ENCODE measurements at regions not wholly inside any gene's neighbourhood (a gene's known extent, or its start where the extent isn't known, plus 50 kb on each side); places are given as distances from the start of the nearest gene placed in this dataset.

DNA sequence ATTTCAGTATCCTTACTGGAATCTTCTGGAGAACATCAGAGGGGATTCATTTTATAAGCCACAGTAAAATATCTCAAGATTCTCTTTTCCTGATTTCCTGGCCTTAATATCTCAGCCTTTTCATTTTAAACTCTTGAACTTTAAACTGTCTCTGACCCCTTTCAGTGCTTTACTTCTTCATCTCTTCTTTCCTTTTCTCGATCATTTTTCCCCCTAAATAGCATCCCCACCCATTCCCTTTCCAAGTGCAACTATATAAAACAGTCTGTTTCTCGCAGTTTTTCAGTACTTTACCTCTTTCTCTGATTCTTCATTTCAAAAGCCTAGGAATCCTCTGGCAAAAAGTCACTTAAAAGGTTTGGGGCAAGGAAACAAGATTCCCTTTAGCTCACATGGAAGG is 80.5 kb downstream of the PALM2AKAP2 start:
- ChIA-PET POLR2A (no interaction called here), RAD21 (ENCODE audit: unreplicated experiment) (no interaction called here), SMC1A (ENCODE audit: uncharacterized antibody, unreplicated experiment) (interaction anchor here (1.1 kb wide), 1 partner anchor 356 kb away, joined by 4 read pairs; no protein-coding TSS in a partner anchor), CTCF (interaction anchor here (2.6 kb wide), 1 partner anchor 43 kb away, joined by 13 read pairs; no protein-coding TSS in a partner anchor)
- Histone ChIP-seq H3K4me2 (ENCODE audit: control insufficient read depth, insufficient read depth) (no peak overlapping the region), H3K36me3 (ENCODE audit: control insufficient read depth in 2 of 2, insufficient read depth in 2 of 2, low read length in 1 of 2) (no peaks in the 10 kb centered on the region), H3K4me1 (ENCODE audit: control insufficient read depth, insufficient read depth, low read length) (no peaks in the 10 kb centered on the region), H2AFZ (ENCODE audit: control insufficient read depth, low read depth, low read length) (no peak overlapping the region), H3K79me2 (ENCODE audit: control insufficient read depth, insufficient read depth, low read length) (no peaks in the 10 kb centered on the region), H3K9ac (ENCODE audit: control insufficient read depth, insufficient read depth, low read length) (no peak overlapping the region), H4K20me1 (ENCODE audit: control insufficient read depth, insufficient read depth) (no peaks in the 10 kb centered on the region), H3K27me3 (replicated peaks in 1 of 2; ENCODE audit: control insufficient read depth in 2 of 2, insufficient read depth in 2 of 2, low read length in 1 of 2) (peaks cover 3% of the 10 kb centered on the region in 2 experiments), H3K9me3 (replicated peaks; ENCODE audit: control insufficient read depth, insufficient read depth, low read length) (no peaks in the 10 kb centered on the region), H3K4me3 (no peak overlapping the region), H3K27ac (ENCODE audit: control insufficient read depth, insufficient read depth) (no peak overlapping the region)
- intact Hi-C loops (cut with micrococcal nuclease; ENCODE audit: unreplicated experiment), result no loop called here
- in situ Hi-C loops (cut with MboI), result no loop called here
- WGBS (ENCODE audit: insufficient coverage, insufficient replicate concordance, low lambda C conversion rate, missing lambda C conversion rate), result 33% methylated on average over 2 of the region's 2 CpGs
- no TSS peak for BruUV-seq (replicated peaks)
- DNase-seq (ENCODE audit: low read depth, low spot score) (no peak), ATAC-seq (no peak), FAIRE-seq (no peak)
- TF ChIP-seq, protein P1, sequence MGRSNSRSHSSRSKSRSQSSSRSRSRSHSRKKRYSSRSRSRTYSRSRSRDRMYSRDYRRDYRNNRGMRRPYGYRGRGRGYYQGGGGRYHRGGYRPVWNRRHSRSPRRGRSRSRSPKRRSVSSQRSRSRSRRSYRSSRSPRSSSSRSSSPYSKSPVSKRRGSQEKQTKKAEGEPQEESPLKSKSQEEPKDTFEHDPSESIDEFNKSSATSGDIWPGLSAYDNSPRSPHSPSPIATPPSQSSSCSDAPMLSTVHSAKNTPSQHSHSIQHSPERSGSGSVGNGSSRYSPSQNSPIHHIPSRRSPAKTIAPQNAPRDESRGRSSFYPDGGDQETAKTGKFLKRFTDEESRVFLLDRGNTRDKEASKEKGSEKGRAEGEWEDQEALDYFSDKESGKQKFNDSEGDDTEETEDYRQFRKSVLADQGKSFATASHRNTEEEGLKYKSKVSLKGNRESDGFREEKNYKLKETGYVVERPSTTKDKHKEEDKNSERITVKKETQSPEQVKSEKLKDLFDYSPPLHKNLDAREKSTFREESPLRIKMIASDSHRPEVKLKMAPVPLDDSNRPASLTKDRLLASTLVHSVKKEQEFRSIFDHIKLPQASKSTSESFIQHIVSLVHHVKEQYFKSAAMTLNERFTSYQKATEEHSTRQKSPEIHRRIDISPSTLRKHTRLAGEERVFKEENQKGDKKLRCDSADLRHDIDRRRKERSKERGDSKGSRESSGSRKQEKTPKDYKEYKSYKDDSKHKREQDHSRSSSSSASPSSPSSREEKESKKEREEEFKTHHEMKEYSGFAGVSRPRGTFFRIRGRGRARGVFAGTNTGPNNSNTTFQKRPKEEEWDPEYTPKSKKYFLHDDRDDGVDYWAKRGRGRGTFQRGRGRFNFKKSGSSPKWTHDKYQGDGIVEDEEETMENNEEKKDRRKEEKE (IDR thresholded peaks at IDR 0.05), result no peak
- TF ChIP-seq EP300 (IDR thresholded peaks at IDR 0.05; ENCODE audit: borderline replicate concordance in 1 of 2, control insufficient read depth in 1 of 2, low read depth in 2 of 2, low read length in 2 of 2) (no peak), NBN (IDR thresholded peaks at IDR 0.05) (no peak)

DNA sequence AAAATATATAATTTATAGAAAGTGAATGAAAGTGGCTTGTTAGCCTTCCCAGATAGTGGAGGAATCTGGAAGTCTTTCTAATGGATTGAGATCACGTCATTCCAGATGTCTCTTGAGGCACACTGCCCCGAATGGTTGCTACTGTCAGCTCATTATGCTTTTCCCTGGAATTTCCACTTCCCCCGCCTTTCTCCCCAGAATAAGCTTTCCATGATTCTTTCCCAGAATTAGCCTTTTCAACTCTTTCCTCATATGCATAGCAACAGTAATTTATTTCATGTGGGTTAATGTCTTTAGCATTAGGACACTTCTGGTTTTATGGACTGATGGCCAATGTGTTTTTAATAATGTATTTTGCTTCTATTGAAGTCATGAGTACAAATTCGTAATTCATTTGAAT is 81.5 kb downstream of the PALM2AKAP2 start:
- Histone ChIP-seq H3K9me3 (replicated peaks; ENCODE audit: control insufficient read depth, insufficient read depth, low read length) (no peaks in the 10 kb centered on the region), H3K4me2 (ENCODE audit: control insufficient read depth, insufficient read depth) (no peak overlapping the region), H3K27me3 (replicated peaks in 1 of 2; ENCODE audit: control insufficient read depth in 2 of 2, insufficient read depth in 2 of 2, low read length in 1 of 2) (peaks cover 3% of the 10 kb centered on the region in 2 experiments), H3K36me3 (ENCODE audit: control insufficient read depth in 2 of 2, insufficient read depth in 2 of 2, low read length in 1 of 2) (no peaks in the 10 kb centered on the region), H3K27ac (ENCODE audit: control insufficient read depth, insufficient read depth) (no peak overlapping the region), H3K4me1 (ENCODE audit: control insufficient read depth, insufficient read depth, low read length) (no peaks in the 10 kb centered on the region), H2AFZ (ENCODE audit: control insufficient read depth, low read depth, low read length) (no peak overlapping the region), H3K79me2 (ENCODE audit: control insufficient read depth, insufficient read depth, low read length) (no peaks in the 10 kb centered on the region), H3K4me3 (no peak overlapping the region), H4K20me1 (ENCODE audit: control insufficient read depth, insufficient read depth) (no peaks in the 10 kb centered on the region), H3K9ac (ENCODE audit: control insufficient read depth, insufficient read depth, low read length) (no peak overlapping the region)
- FAIRE-seq, result no peak
- ChIA-PET RAD21 (ENCODE audit: unreplicated experiment) (no interaction called here), POLR2A (no interaction called here), CTCF (interaction anchor here (2.6 kb wide), 1 partner anchor 44 kb away, joined by 13 read pairs; no protein-coding TSS in a partner anchor), SMC1A (ENCODE audit: uncharacterized antibody, unreplicated experiment) (no interaction called here)
- intact Hi-C loops (cut with micrococcal nuclease; ENCODE audit: unreplicated experiment) (no loop called here), in situ Hi-C loops (cut with MboI) (no loop called here)
- WGBS (ENCODE audit: insufficient coverage, insufficient replicate concordance, low lambda C conversion rate, missing lambda C conversion rate), result 24% methylated on average over 4 of the region's 4 CpGs
- no peak for ATAC-seq
- no peak for DNase-seq (ENCODE audit: low read depth, low spot score)
- BruUV-seq (replicated peaks), result no TSS peak
- TF ChIP-seq FOXM1 (IDR thresholded peaks at IDR 0.05; ENCODE audit: low read depth, low read length), result no peak
- TF ChIP-seq, protein P2, sequence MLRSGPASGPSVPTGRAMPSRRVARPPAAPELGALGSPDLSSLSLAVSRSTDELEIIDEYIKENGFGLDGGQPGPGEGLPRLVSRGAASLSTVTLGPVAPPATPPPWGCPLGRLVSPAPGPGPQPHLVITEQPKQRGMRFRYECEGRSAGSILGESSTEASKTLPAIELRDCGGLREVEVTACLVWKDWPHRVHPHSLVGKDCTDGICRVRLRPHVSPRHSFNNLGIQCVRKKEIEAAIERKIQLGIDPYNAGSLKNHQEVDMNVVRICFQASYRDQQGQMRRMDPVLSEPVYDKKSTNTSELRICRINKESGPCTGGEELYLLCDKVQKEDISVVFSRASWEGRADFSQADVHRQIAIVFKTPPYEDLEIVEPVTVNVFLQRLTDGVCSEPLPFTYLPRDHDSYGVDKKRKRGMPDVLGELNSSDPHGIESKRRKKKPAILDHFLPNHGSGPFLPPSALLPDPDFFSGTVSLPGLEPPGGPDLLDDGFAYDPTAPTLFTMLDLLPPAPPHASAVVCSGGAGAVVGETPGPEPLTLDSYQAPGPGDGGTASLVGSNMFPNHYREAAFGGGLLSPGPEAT (IDR thresholded peaks at IDR 0.05; ENCODE audit: low read depth), result no peak
- TF ChIP-seq HCFC1 (IDR thresholded peaks at IDR 0.05; ENCODE audit: low read length), result no peak
- TF ChIP-seq, protein P3, sequence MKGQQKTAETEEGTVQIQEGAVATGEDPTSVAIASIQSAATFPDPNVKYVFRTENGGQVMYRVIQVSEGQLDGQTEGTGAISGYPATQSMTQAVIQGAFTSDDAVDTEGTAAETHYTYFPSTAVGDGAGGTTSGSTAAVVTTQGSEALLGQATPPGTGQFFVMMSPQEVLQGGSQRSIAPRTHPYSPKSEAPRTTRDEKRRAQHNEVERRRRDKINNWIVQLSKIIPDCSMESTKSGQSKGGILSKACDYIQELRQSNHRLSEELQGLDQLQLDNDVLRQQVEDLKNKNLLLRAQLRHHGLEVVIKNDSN (IDR thresholded peaks at IDR 0.05; ENCODE audit: borderline replicate concordance, extremely low read length, insufficient read depth, low read depth, low read length), result no peak
- TF ChIP-seq, protein P4, sequence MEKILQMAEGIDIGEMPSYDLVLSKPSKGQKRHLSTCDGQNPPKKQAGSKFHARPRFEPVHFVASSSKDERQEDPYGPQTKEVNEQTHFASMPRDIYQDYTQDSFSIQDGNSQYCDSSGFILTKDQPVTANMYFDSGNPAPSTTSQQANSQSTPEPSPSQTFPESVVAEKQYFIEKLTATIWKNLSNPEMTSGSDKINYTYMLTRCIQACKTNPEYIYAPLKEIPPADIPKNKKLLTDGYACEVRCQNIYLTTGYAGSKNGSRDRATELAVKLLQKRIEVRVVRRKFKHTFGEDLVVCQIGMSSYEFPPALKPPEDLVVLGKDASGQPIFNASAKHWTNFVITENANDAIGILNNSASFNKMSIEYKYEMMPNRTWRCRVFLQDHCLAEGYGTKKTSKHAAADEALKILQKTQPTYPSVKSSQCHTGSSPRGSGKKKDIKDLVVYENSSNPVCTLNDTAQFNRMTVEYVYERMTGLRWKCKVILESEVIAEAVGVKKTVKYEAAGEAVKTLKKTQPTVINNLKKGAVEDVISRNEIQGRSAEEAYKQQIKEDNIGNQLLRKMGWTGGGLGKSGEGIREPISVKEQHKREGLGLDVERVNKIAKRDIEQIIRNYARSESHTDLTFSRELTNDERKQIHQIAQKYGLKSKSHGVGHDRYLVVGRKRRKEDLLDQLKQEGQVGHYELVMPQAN (conservative IDR thresholded peaks at IDR 0.05), result no peak
